ENCODE measurements at regions not wholly inside any gene's neighbourhood (a gene's known extent, or its start where the extent isn't known, plus 50 kb on each side); places are given as distances from the start of the nearest gene placed in this dataset.
A peak's percentile ranks its signal among the peaks of the same experiment; 100 is the strongest.

- no peak overlapping the region for H3K9ac ChIP-seq (ENCODE audit: low read length in 3 of 3)
- no peaks in the 10 kb centered on the region for H3K9me3 ChIP-seq (ENCODE audit: control insufficient read depth in 2 of 3, insufficient read depth in 1 of 3, low read length in 3 of 3)
- H3K4me3 ChIP-seq (ENCODE audit: low read length in 3 of 3), result no peak overlapping the region
- DNase-seq (peak in 3 of 5 donors; percentile 24 to 53 (median 46)), FAIRE-seq (no peak)
- H3K27ac ChIP-seq (ENCODE audit: low read depth in 2 of 2, low read length in 2 of 2), result no peak overlapping the region
- H3K36me3 ChIP-seq (ENCODE audit: control insufficient read depth in 2 of 3, insufficient read depth in 3 of 3, low read length in 3 of 3), result no peaks in the 10 kb centered on the region
- no peak for TF ChIP-seq CTCF (IDR thresholded peaks at IDR 0.05; ENCODE audit: borderline replicate concordance, extremely low read depth, insufficient read depth)
- peaks cover 0 to 6% (median 0%) of the 10 kb centered on the region in 3 donors for H3K4me1 ChIP-seq (ENCODE audit: control insufficient read depth in 2 of 3, insufficient read depth in 2 of 3, low read depth in 1 of 3, low read length in 3 of 3)
- H3K27me3 ChIP-seq (ENCODE audit: control insufficient read depth, insufficient read depth, low read length), result no peaks in the 10 kb centered on the region
- intact Hi-C loops (cut with DNase I), result no loop called here
These were observed 304.0 kb downstream of the NR2F1-AS1 start for GRCh38 chr5:93277051-93277450.

GRCh38 chr5:93275376-93275775, 305.6 kb downstream of the NR2F1-AS1 start:
- intact Hi-C loops (cut with DNase I), result no loop called here
- peaks cover 0 to 6% (median 0%) of the 10 kb centered on the region in 3 donors for H3K4me1 ChIP-seq (ENCODE audit: control insufficient read depth in 2 of 3, insufficient read depth in 2 of 3, low read depth in 1 of 3, low read length in 3 of 3)
- FAIRE-seq (no peak), DNase-seq (no peak)
- no peak overlapping the region for H3K27ac ChIP-seq (ENCODE audit: low read depth in 2 of 2, low read length in 2 of 2)
- H3K27me3 ChIP-seq (ENCODE audit: control insufficient read depth, insufficient read depth, low read length), result no peaks in the 10 kb centered on the region
- no peak overlapping the region for H3K9ac ChIP-seq (ENCODE audit: low read length in 3 of 3)
- H3K4me3 ChIP-seq (ENCODE audit: low read length in 3 of 3), result no peak overlapping the region
- TF ChIP-seq CTCF (IDR thresholded peaks at IDR 0.05; ENCODE audit: borderline replicate concordance, extremely low read depth, insufficient read depth), result no peak
- H3K36me3 ChIP-seq (ENCODE audit: control insufficient read depth in 2 of 3, insufficient read depth in 3 of 3, low read length in 3 of 3), result no peaks in the 10 kb centered on the region
- no peaks in the 10 kb centered on the region for H3K9me3 ChIP-seq (ENCODE audit: control insufficient read depth in 2 of 3, insufficient read depth in 1 of 3, low read length in 3 of 3)

- TF ChIP-seq CTCF (IDR thresholded peaks at IDR 0.05; ENCODE audit: borderline replicate concordance, extremely low read depth, insufficient read depth), result no peak
- H3K27me3 ChIP-seq (ENCODE audit: control insufficient read depth, insufficient read depth, low read length), result no peaks in the 10 kb centered on the region
- intact Hi-C loops (cut with DNase I), result no loop called here
- H3K4me1 ChIP-seq (ENCODE audit: control insufficient read depth in 2 of 3, insufficient read depth in 2 of 3, low read depth in 1 of 3, low read length in 3 of 3), result peaks cover 0 to 6% (median 0%) of the 10 kb centered on the region in 3 donors
- FAIRE-seq (no peak), DNase-seq (peak in 2 of 5 donors; percentile 72 to 73)
- no peak overlapping the region for H3K9ac ChIP-seq (ENCODE audit: low read length in 3 of 3)
- H3K9me3 ChIP-seq (ENCODE audit: control insufficient read depth in 2 of 3, insufficient read depth in 1 of 3, low read length in 3 of 3), result no peaks in the 10 kb centered on the region
- no peak overlapping the region for H3K4me3 ChIP-seq (ENCODE audit: low read length in 3 of 3)
- no peaks in the 10 kb centered on the region for H3K36me3 ChIP-seq (ENCODE audit: control insufficient read depth in 2 of 3, insufficient read depth in 3 of 3, low read length in 3 of 3)
- H3K27ac ChIP-seq (ENCODE audit: low read depth in 2 of 2, low read length in 2 of 2), result no peak overlapping the region
These were observed 306.7 kb downstream of the NR2F1-AS1 start for GRCh38 chr5:93274291-93274690.

- Histone ChIP-seq H3K4me3 (ENCODE audit: low read length in 3 of 3) (no peak overlapping the region), H3K36me3 (ENCODE audit: control insufficient read depth in 2 of 3, insufficient read depth in 3 of 3, low read length in 3 of 3) (no peaks in the 10 kb centered on the region)
- FAIRE-seq, result no peak
These were observed 307.8 kb downstream of the NR2F1-AS1 start for GRCh38 chr5:93273176-93273575.

More at GRCh38 chr5:93273176-93273575, 307.8 kb downstream of the NR2F1-AS1 start:
- H3K27ac ChIP-seq (ENCODE audit: low read depth in 2 of 2, low read length in 2 of 2), result no peak overlapping the region
- H3K4me1 ChIP-seq (ENCODE audit: control insufficient read depth in 2 of 3, insufficient read depth in 2 of 3, low read depth in 1 of 3, low read length in 3 of 3), result no peaks in the 10 kb centered on the region
- H3K9ac ChIP-seq (ENCODE audit: low read length in 3 of 3), result no peak overlapping the region
- TF ChIP-seq CTCF (IDR thresholded peaks at IDR 0.05; ENCODE audit: borderline replicate concordance, extremely low read depth, insufficient read depth), result no peak
- H3K27me3 ChIP-seq (ENCODE audit: control insufficient read depth, insufficient read depth, low read length), result no peaks in the 10 kb centered on the region
- H3K9me3 ChIP-seq (ENCODE audit: control insufficient read depth in 2 of 3, insufficient read depth in 1 of 3, low read length in 3 of 3), result no peaks in the 10 kb centered on the region
- DNase-seq, result no peak
- intact Hi-C loops (cut with DNase I), result no loop called here
